Endodermal cell (in vitro differentiated cells): ENCODE measurements at regions not wholly inside any gene's neighbourhood (a gene's known extent, or its start where the extent isn't known, plus 50 kb on each side); places are given as distances from the start of the nearest gene placed in this dataset.

ENCODE experiments used
- DNase-seq: peaks from one replicate; pipeline ENCODE4 v3.0.0-alpha.2; 2017
- H3K27ac ChIP-seq: 2 replicates; pipeline ENCODE4 v1.5.1; 2013; ENCODE audit warnings: mild to moderate bottlenecking, low read depth, low read length, moderate library complexity
- H3K27me3 ChIP-seq: 2 replicates; pipeline ENCODE4 v1.6.1; 2013; ENCODE audit warnings: mild to moderate bottlenecking, low read length, moderate library complexity; ENCODE audit not compliant: insufficient read depth, control insufficient read depth, poor library complexity, severe bottlenecking
- H3K36me3 ChIP-seq: 2 replicates; pipeline ENCODE4 v1.7.0; 2013; ENCODE audit warnings: mild to moderate bottlenecking, low read length, moderate library complexity; ENCODE audit not compliant: control insufficient read depth, insufficient read depth
- H3K4me1 ChIP-seq: one replicate; pipeline ENCODE4 v1.7.0; 2013; ENCODE audit warnings: low read length; ENCODE audit not compliant: control insufficient read depth, insufficient read depth
- H3K4me3 ChIP-seq: 2 replicates; pipeline ENCODE4 v1.5.1; 2013; ENCODE audit warnings: mild to moderate bottlenecking, low read length, moderate library complexity
- H3K9ac ChIP-seq: 2 replicates; pipeline ENCODE4 v1.6.1; 2013; ENCODE audit warnings: mild to moderate bottlenecking, low read length, moderate library complexity; ENCODE audit not compliant: poor library complexity, severe bottlenecking; ENCODE audit errors: extremely low read depth
- H3K9me3 ChIP-seq: 2 replicates; pipeline ENCODE4 v1.6.1; 2013; ENCODE audit warnings: mild to moderate bottlenecking, low read length, moderate library complexity; ENCODE audit not compliant: control insufficient read depth
- H3K27ac Mint-ChIP-seq: 2 replicates; pipeline ENCODE4 v1.8.0; 2020; ENCODE audit warnings: mixed read lengths
- H3K27me3 Mint-ChIP-seq: 2 replicates; pipeline ENCODE4 v1.8.0; 2021; ENCODE audit warnings: mild to moderate bottlenecking, mixed read lengths; ENCODE audit not compliant: insufficient read depth
- H3K36me3 Mint-ChIP-seq: 2 replicates; pipeline ENCODE4 v1.8.0; 2020; ENCODE audit warnings: low read depth, mixed read lengths
- H3K4me1 Mint-ChIP-seq: 2 replicates; pipeline ENCODE4 v1.8.0; 2020; ENCODE audit warnings: mixed read lengths
- H3K4me3 Mint-ChIP-seq: 2 replicates; pipeline ENCODE4 v1.8.0; 2020; ENCODE audit warnings: mild to moderate bottlenecking, moderate library complexity, mixed read lengths
- H3K9me3 Mint-ChIP-seq: 2 replicates; pipeline ENCODE4 v1.8.0; 2020; ENCODE audit warnings: mild to moderate bottlenecking, mixed read lengths
- CTCF ChIP-seq: fragments of 200-600 bp; sonication (generic); conservative IDR thresholded peaks from 2 replicates; pipeline ENCODE4 v1.5.0; 2021; ENCODE audit warnings: antibody characterized with exemption, mild to moderate bottlenecking
- WGBS, 2 experiments: methylation state at CpG; one replicate each; pipeline versions ENCODE4 v1.1.5 to v1.1.7; 2013; ENCODE audit warnings: missing lambda C conversion rate in 2 of 2, mixed read lengths in 1 of 2; ENCODE audit not compliant: insufficient coverage in 1 of 2, insufficient read length in 1 of 2; 5-methylcytosine and 5-hydroxymethylcytosine counted together

- Histone ChIP-seq H3K36me3 (no peaks in the 10 kb centered on the region), H3K27me3 (peaks cover 8% of the 10 kb centered on the region), H3K4me1 (no peaks in the 10 kb centered on the region), H3K4me3 (no peak overlapping the region), H3K9me3 (no peaks in the 10 kb centered on the region), H3K27ac (no peak overlapping the region), H3K9ac (no peak overlapping the region)
- peak; percentile 48 for DNase-seq
- no peak overlapping the region for H3K27ac Mint-ChIP-seq
- peaks cover 4% of the 10 kb centered on the region for H3K27me3 Mint-ChIP-seq
- no peak overlapping the region for H3K4me3 Mint-ChIP-seq
- H3K36me3 Mint-ChIP-seq, result no peaks in the 10 kb centered on the region
- peaks cover 8% of the 10 kb centered on the region for H3K4me1 Mint-ChIP-seq
- no peaks in the 10 kb centered on the region for H3K9me3 Mint-ChIP-seq
- TF ChIP-seq CTCF, result peak; percentile 78
Observed at GRCh38 chr4:149031399-149031798, 589.2 kb upstream of the NR3C2 start.

GRCh38 chr4:149029056-149029651 lies 586.9 kb upstream of the NR3C2 start:
- no peak overlapping the region for H3K27ac ChIP-seq
- TF ChIP-seq CTCF, result no peak
- H3K36me3 Mint-ChIP-seq, result no peaks in the 10 kb centered on the region
- no peak overlapping the region for H3K9ac ChIP-seq
- no peaks in the 10 kb centered on the region for H3K4me1 ChIP-seq
- no peaks in the 10 kb centered on the region for H3K36me3 ChIP-seq
- no peaks in the 10 kb centered on the region for H3K9me3 Mint-ChIP-seq
- WGBS, 2 experiments, result 91% methylated on average over 4 of the region's 4 CpGs; no CpG with 5 or more reads in 1 of the 2 experiments
- no peak overlapping the region for H3K4me3 Mint-ChIP-seq
- H3K9me3 ChIP-seq, result no peaks in the 10 kb centered on the region
- no peak overlapping the region for H3K4me3 ChIP-seq
- peak overlapping the region; percentile 23 for H3K27ac Mint-ChIP-seq
- H3K27me3 ChIP-seq, result peaks cover 12% of the 10 kb centered on the region
- peaks cover 4% of the 10 kb centered on the region for H3K27me3 Mint-ChIP-seq
- peaks cover 8% of the 10 kb centered on the region for H3K4me1 Mint-ChIP-seq
- DNase-seq, result no peak

GRCh38 chr4:149026696-149027095 lies 584.5 kb upstream of the NR3C2 start:
- WGBS, 2 experiments, result 89% methylated on average over 2 of the region's 2 CpGs; no CpG with 5 or more reads in 1 of the 2 experiments
- DNase-seq, result no peak
- Histone ChIP-seq H3K9ac (no peak overlapping the region), H3K4me3 (no peak overlapping the region), H3K9me3 (no peaks in the 10 kb centered on the region), H3K36me3 (no peaks in the 10 kb centered on the region), H3K27ac (no peak overlapping the region), H3K4me1 (no peaks in the 10 kb centered on the region), H3K27me3 (peaks cover 6% of the 10 kb centered on the region)
- no peak overlapping the region for H3K27ac Mint-ChIP-seq
- peaks cover 6% of the 10 kb centered on the region for H3K27me3 Mint-ChIP-seq
- no peaks in the 10 kb centered on the region for H3K36me3 Mint-ChIP-seq
- no peak for TF ChIP-seq CTCF
- no peak overlapping the region for H3K4me3 Mint-ChIP-seq
- H3K4me1 Mint-ChIP-seq, result peaks cover 7% of the 10 kb centered on the region
- no peaks in the 10 kb centered on the region for H3K9me3 Mint-ChIP-seq
